HG03139 (cell line): ENCODE measurements at regions not wholly inside any gene's neighbourhood (a gene's known extent, or its start where the extent isn't known, plus 50 kb on each side); places are given as distances from the start of the nearest gene placed in this dataset.
"Not testable (repeated sequence)": the region's sequence is repeated elsewhere in the genome, so short reads cannot be mapped to it uniquely, and the experiment has no call there.

Experiments
- ATAC-seq: cut with Tn5 transposase; IDR thresholded peaks from one replicate; pipeline ENCODE4 v1.9.1; 2021; ENCODE audit not compliant: unreplicated experiment

GRCh38 chr2:235105821-235106359 lies 154.1 kb downstream of the SH3BP4 start:
- ATAC-seq, result no peak

GRCh38 chr2:235106874-235107639 lies 155.2 kb downstream of the SH3BP4 start:
- no peak for ATAC-seq

- no peak for ATAC-seq
Measured at GRCh38 chr2:235107640-235107951, 155.8 kb downstream of the SH3BP4 start.

- ATAC-seq, result not testable (repeated sequence)
Measured at GRCh38 chr2:235109561-235109960, 157.7 kb downstream of the SH3BP4 start.

GRCh38 chr2:235112365-235112764 lies 160.5 kb downstream of the SH3BP4 start:
- ATAC-seq, result no peak

GRCh38 chr2:235113854-235114253 lies 162.0 kb downstream of the SH3BP4 start:
- ATAC-seq, result no peak

GRCh38 chr2:235114286-235114685 lies 162.5 kb downstream of the SH3BP4 start:
- no peak for ATAC-seq

- ATAC-seq, result no peak
Measured at GRCh38 chr2:235115521-235115920, 163.7 kb downstream of the SH3BP4 start.

GRCh38 chr2:235116885-235117492 lies 165.2 kb downstream of the SH3BP4 start:
- ATAC-seq, result no peak

GRCh38 chr2:235126768-235127167 lies 175.0 kb downstream of the SH3BP4 start:
- no peak for ATAC-seq

GRCh38 chr2:235127931-235128330 lies 176.1 kb downstream of the SH3BP4 start:
- ATAC-seq, result no peak

GRCh38 chr2:235129850-235130249 lies 178.0 kb downstream of the SH3BP4 start:
- no peak for ATAC-seq

GRCh38 chr2:235131334-235132305 lies 179.8 kb downstream of the SH3BP4 start:
- ATAC-seq, result no peak

- no peak for ATAC-seq
Measured at GRCh38 chr2:235132651-235133050, 180.8 kb downstream of the SH3BP4 start.

GRCh38 chr2:235133837-235134236 lies 182.0 kb downstream of the SH3BP4 start:
- ATAC-seq, result no peak

GRCh38 chr2:235134420-235134819 lies 182.6 kb downstream of the SH3BP4 start:
- no peak for ATAC-seq

- ATAC-seq, result no peak
Measured at GRCh38 chr2:235135195-235135965, 183.6 kb downstream of the SH3BP4 start.

- no peak for ATAC-seq
Measured at GRCh38 chr2:235135990-235136561, 184.3 kb downstream of the SH3BP4 start.

GRCh38 chr2:235138339-235138738 lies 186.5 kb downstream of the SH3BP4 start:
- no peak for ATAC-seq
